ENCODE measurements at regions not wholly inside any gene's neighbourhood (a gene's known extent, or its start where the extent isn't known, plus 50 kb on each side); places are given as distances from the start of the nearest gene placed in this dataset.
"Not testable (repeated sequence)": the region's sequence is repeated elsewhere in the genome, so short reads cannot be mapped to it uniquely, and the experiment has no call there.

DNA sequence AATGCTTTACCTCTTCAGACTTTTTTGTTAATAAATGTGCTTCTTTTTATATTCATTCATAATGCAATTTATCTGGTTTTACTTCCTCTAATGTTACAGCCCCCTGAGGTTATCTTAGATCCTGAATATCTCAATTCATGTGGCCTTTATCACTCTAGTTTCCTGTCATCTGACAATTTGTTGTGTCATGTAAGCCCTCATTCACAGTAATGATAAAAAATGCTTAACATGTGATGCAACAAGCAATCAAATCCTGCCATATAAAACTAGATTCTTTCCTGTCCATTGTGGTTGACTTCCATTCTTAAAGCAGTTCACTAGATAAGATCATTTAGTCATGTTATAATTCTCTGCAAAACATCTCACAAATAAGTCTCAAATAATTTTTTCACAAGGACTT is 991.2 kb upstream of the ACO1 start:
- intact Hi-C loops (cut with DNase I; ENCODE audit: low total_unique reads), result no loop called here
- H3K4me3 ChIP-seq (ENCODE audit: low read depth, poor library complexity, severe bottlenecking), result no peak overlapping the region
- DNase-seq (ENCODE audit: low spot score in 2 of 2), result no peak
- TF ChIP-seq POLR2A (IDR thresholded peaks at IDR 0.05), result no peak
- TF ChIP-seq, protein P1, sequence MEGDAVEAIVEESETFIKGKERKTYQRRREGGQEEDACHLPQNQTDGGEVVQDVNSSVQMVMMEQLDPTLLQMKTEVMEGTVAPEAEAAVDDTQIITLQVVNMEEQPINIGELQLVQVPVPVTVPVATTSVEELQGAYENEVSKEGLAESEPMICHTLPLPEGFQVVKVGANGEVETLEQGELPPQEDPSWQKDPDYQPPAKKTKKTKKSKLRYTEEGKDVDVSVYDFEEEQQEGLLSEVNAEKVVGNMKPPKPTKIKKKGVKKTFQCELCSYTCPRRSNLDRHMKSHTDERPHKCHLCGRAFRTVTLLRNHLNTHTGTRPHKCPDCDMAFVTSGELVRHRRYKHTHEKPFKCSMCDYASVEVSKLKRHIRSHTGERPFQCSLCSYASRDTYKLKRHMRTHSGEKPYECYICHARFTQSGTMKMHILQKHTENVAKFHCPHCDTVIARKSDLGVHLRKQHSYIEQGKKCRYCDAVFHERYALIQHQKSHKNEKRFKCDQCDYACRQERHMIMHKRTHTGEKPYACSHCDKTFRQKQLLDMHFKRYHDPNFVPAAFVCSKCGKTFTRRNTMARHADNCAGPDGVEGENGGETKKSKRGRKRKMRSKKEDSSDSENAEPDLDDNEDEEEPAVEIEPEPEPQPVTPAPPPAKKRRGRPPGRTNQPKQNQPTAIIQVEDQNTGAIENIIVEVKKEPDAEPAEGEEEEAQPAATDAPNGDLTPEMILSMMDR (IDR thresholded peaks at IDR 0.05), result no peak

DNA sequence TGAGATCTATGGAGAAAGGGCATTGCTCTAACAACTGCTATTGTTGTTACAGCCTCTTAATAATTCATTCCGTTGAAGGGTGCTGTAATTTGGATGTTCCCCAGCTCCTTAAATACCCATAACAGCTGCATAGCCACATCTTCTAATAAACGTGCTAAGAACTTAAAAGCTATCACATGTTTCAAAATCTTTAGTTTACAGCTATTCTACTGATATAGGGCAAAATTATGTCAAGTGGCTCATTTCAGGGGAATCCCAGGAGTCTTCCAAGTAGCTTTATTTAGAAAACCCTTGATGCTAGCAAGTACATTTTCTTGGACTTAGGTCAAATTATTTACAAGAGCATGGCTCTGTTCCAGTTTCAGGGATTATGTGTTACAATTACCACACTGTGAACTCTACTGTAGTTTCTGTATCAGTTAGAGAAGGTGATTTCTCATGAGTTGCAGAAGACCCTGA is 990.4 kb upstream of the ACO1 start:
- H3K4me3 ChIP-seq (ENCODE audit: low read depth, poor library complexity, severe bottlenecking), result no peak overlapping the region
- TF ChIP-seq, protein P1 (IDR thresholded peaks at IDR 0.05), result no peak
- TF ChIP-seq POLR2A (IDR thresholded peaks at IDR 0.05), result no peak
- intact Hi-C loops (cut with DNase I; ENCODE audit: low total_unique reads), result no loop called here
- 8 to 18% methylated on average over 2 of the region's 2 CpGs for WGBS, 2 donors
- no peak for DNase-seq (ENCODE audit: low spot score in 2 of 2)

DNA sequence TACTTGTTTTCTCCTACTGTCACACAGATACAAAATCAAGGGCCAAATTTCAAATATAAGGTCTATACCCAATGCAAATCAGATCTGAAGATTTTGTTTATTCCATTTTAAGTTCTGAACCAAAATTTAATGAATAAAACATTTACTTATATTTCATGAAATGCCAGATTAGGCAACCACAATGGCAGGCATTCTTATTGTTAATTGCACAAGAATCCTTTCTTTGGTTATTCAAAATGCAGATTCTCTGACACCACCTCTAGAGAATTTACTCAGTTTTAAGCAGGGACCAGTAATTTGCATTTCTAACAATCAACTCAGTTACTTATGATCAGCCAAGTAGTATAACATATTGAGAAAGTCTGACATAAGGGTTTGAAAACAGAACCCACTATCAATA is 972.4 kb upstream of the ACO1 start:
- no peak overlapping the region for H3K4me3 ChIP-seq (ENCODE audit: low read depth, poor library complexity, severe bottlenecking)
- intact Hi-C loops (cut with DNase I; ENCODE audit: low total_unique reads), result no loop called here
- no peak for TF ChIP-seq POLR2A (IDR thresholded peaks at IDR 0.05)
- TF ChIP-seq, protein P1 (IDR thresholded peaks at IDR 0.05), result no peak
- no peak for DNase-seq (ENCODE audit: low spot score in 2 of 2)

DNA sequence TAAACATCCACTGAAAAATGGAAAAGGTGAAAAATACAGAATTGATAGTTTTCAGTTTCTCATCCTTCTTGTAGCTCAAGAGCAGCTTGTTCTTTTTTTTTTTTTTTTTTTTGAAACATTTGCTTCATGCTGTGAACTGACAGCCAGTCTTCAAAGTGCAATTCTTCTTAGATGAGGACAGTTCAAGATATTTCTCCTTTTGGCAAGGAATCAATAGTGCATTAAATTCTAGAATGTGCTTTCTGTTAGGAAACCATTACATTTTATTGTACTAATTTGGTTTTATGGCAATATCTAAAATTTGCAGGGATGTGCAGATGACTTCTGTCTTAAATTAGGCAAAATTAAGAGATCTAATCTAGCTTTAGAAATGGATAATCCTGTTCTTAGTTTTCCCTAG is 969.3 kb upstream of the ACO1 start:
- TF ChIP-seq, protein P1 (IDR thresholded peaks at IDR 0.05), result no peak
- no peak for TF ChIP-seq POLR2A (IDR thresholded peaks at IDR 0.05)
- H3K4me3 ChIP-seq (ENCODE audit: low read depth, poor library complexity, severe bottlenecking), result no peak overlapping the region
- no peak for DNase-seq (ENCODE audit: low spot score in 2 of 2)
- intact Hi-C loops (cut with DNase I; ENCODE audit: low total_unique reads), result no loop called here

DNA sequence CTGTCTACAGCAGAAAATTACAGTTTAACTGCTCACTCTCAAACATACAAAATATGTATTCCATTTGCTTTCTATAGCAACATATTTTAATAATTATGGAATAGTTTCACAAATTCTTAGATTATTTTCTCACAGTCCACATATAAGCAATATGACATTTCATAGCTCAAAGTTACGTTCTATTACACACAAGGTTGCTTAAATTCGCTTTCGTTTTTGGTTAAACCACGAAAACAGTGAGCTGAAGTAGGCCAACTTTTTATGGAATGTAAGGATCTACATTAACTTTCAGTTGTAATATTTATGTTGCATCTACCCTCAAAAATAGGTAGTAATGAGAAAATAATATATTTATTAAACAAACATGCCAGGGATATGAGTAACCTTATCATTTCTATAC is 966.0 kb upstream of the ACO1 start:
- no peak for TF ChIP-seq POLR2A (IDR thresholded peaks at IDR 0.05)
- TF ChIP-seq, protein P1 (IDR thresholded peaks at IDR 0.05), result no peak

DNA sequence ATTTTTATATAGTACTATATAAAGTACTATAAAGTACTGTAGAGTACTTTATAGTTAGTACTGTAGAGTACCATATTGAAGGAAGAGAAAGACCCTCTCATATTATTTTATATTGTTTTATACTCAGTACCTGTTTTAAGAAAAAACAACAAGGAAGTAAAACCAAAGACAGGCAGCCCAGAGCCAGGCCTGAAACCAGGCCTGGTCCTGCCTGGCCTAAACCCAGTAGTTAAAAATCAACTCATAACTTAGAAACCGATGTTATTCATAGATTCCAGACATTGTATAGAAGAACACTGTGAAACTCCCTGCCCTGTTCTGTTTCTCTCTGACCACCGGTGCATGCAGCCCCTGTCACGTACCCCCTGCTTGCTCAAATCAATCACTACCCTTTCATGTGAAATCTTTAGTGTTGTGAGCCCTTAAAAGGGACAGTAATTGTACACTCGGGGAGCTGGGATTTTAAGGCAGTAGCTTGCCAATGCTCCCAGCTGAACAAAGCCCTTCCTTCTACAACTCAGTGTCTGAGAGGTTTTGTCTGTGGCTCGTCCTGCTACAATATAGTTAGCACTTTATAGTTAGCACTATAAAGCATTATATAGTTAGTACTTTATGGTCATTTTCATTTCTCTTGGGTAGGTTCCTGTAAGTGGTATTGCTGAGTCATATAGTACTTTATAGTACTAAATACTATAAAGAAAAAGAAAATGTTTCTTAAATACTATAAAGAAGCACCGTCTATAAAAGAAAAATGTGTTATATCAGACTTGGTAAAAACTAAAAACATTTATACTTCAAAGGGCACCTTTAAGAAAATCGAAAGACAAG is 940.6 kb upstream of the ACO1 start:
- WGBS, 2 donors, result 72 to 73% methylated on average over 7 of the region's 7 CpGs
- DNase-seq (ENCODE audit: low spot score in 2 of 2); H3K4me3 ChIP-seq (ENCODE audit: low read depth, poor library complexity, severe bottlenecking): not testable (repeated sequence)
- intact Hi-C loops (cut with DNase I; ENCODE audit: low total_unique reads), result loop anchor here (1.0 kb wide), 1 partner anchor 46 kb away; no protein-coding TSS in a partner anchor

More for the DNA sequence above, 966.0 kb upstream of the ACO1 start:
- 73 to 77% methylated on average over 4 of the region's 4 CpGs for WGBS, 2 donors
- no peak overlapping the region for H3K4me3 ChIP-seq (ENCODE audit: low read depth, poor library complexity, severe bottlenecking)
- intact Hi-C loops (cut with DNase I; ENCODE audit: low total_unique reads), result no loop called here
- no peak for DNase-seq (ENCODE audit: low spot score in 2 of 2)

Measured in lower leg skin (tissue), 4 donors.